IMR-90 (cell line): ENCODE measurements at regions not wholly inside any gene's neighbourhood (a gene's known extent, or its start where the extent isn't known, plus 50 kb on each side); places are given as distances from the start of the nearest gene placed in this dataset.

Source experiments
- ATAC-seq: fragments of 200-7000 bp; cut with Tn5 transposase; 2 replicates; pipeline ENCODE4 v1.9.1; 2020; ENCODE audit warnings: low read depth, mild to moderate bottlenecking, moderate library complexity
- BruUV-seq: library from RNA; stranded (reverse); fragments of 400-500 nt; replicated peaks from 2 replicates; lab custom pipeline; 2021; lab: Mats Ljungman, UMichigan
- CTCF ChIA-PET: fragments of 300-600 bp; formaldehyde crosslinking; extraction: SDS; loops from one replicate; lab custom pipeline; 2021; ENCODE audit warnings: antibody characterized with exemption; lab: Yijun Ruan, JAX
- POLR2A ChIA-PET: fragments of 300-600 bp; sonication (Branson Sonifier 250); formaldehyde crosslinking; loops from one replicate; lab custom pipeline; 2022; ENCODE audit warnings: antibody characterized with exemption; ENCODE audit not compliant: unreplicated experiment; lab: Charles Lee
- DNase-seq: peaks from one replicate; pipeline ENCODE4 v3.0.0; 2013
- H2AFZ ChIP-seq: replicated peaks from 2 replicates; pipeline ENCODE3; 2013; ENCODE audit warnings: low read length, mild to moderate bottlenecking; ENCODE audit not compliant: poor library complexity
- H2AK5ac ChIP-seq: 2 replicates; pipeline ENCODE4 v1.6.1; 2013; ENCODE audit warnings: low read depth, low read length, inconsistent platforms
- H2AK9ac ChIP-seq: replicated peaks from 2 replicates; pipeline ENCODE3; 2013; ENCODE audit warnings: mild to moderate bottlenecking, low read depth, low read length, moderate library complexity; ENCODE audit not compliant: poor library complexity
- H2BK120ac ChIP-seq: 2 replicates; pipeline ENCODE4 v1.6.1; 2013; ENCODE audit warnings: low read depth, low read length, inconsistent platforms
- H2BK15ac ChIP-seq: 3 replicates; pipeline ENCODE4 v1.6.1; 2013; ENCODE audit warnings: low read depth, low read length, inconsistent platforms
- H2BK20ac ChIP-seq: 2 replicates; pipeline ENCODE4 v1.6.1; 2013; ENCODE audit warnings: low read depth, mild to moderate bottlenecking, inconsistent platforms, low read length, moderate library complexity
- H2BK5ac ChIP-seq: 2 replicates; pipeline ENCODE4 v1.6.1; 2013; ENCODE audit warnings: mild to moderate bottlenecking, low read depth, low read length, inconsistent platforms; ENCODE audit not compliant: poor library complexity, severe bottlenecking
- H3K14ac ChIP-seq: replicated peaks from 2 replicates; pipeline ENCODE4 v1.6.1; 2013; ENCODE audit warnings: low read depth, low read length, inconsistent platforms
- H3K18ac ChIP-seq: 2 replicates; pipeline ENCODE4 v1.6.1; 2013; ENCODE audit warnings: low read depth, low read length, control low read depth
- H3K23ac ChIP-seq: 2 replicates; pipeline ENCODE4 v1.6.1; 2013; ENCODE audit warnings: low read depth, low read length, inconsistent platforms
- H3K27ac ChIP-seq: 2 replicates; pipeline ENCODE4 v1.5.1; 2013; ENCODE audit warnings: mild to moderate bottlenecking, control low read depth, low read length; ENCODE audit not compliant: insufficient read depth
- H3K27me3 ChIP-seq: 2 replicates; pipeline ENCODE4 v1.6.1; 2013; ENCODE audit warnings: low read length; ENCODE audit not compliant: control insufficient read depth, insufficient read depth
- H3K36me3 ChIP-seq: 2 replicates; pipeline ENCODE4 v1.6.1; 2013; ENCODE audit warnings: low read length, mixed read lengths; ENCODE audit not compliant: control insufficient read depth, insufficient read depth
- H3K4ac ChIP-seq: 2 replicates; pipeline ENCODE4 v1.6.1; 2013; ENCODE audit warnings: low read depth, low read length, inconsistent platforms
- H3K4me1 ChIP-seq: 2 replicates; pipeline ENCODE4 v1.6.1; 2013; ENCODE audit warnings: low read length, mixed read lengths; ENCODE audit not compliant: control insufficient read depth, insufficient read depth
- H3K4me2 ChIP-seq: 2 replicates; pipeline ENCODE4 v1.6.1; 2013; ENCODE audit warnings: low read depth, mild to moderate bottlenecking, control low read depth, low read length, moderate library complexity
- H3K4me3 ChIP-seq: 2 replicates; pipeline ENCODE4 v1.5.1; 2013; ENCODE audit warnings: low read depth, mild to moderate bottlenecking, control low read depth, low read length, moderate library complexity; ENCODE audit not compliant: insufficient read depth
- H3K56ac ChIP-seq: 2 replicates; pipeline ENCODE4 v1.6.1; 2013; ENCODE audit warnings: low read length, inconsistent platforms; ENCODE audit not compliant: insufficient read depth; ENCODE audit errors: extremely low read depth
- H3K79me1 ChIP-seq, 2 experiments: 2 replicates each; pipeline ENCODE4 v1.6.1; 2013; ENCODE audit warnings: low read length in 2 of 2, inconsistent platforms in 1 of 2, low read depth in 1 of 2
- H3K9ac ChIP-seq: 2 replicates; pipeline ENCODE4 v1.6.1; 2013; ENCODE audit warnings: low read depth, low read length, control low read depth
- H3K9me1 ChIP-seq: 2 replicates; pipeline ENCODE4 v1.6.1; 2013; ENCODE audit warnings: low read length, inconsistent platforms; ENCODE audit not compliant: insufficient read depth
- H3K9me3 ChIP-seq: 2 replicates; pipeline ENCODE4 v1.6.1; 2013; ENCODE audit warnings: low read length; ENCODE audit not compliant: control insufficient read depth, insufficient read depth
- H4K20me1 ChIP-seq: 2 replicates; pipeline ENCODE4 v1.6.1; 2013; ENCODE audit warnings: low read length, inconsistent platforms; ENCODE audit not compliant: insufficient read depth
- H4K5ac ChIP-seq: 2 replicates; pipeline ENCODE4 v1.6.1; 2013; ENCODE audit warnings: mild to moderate bottlenecking, low read depth, low read length, control low read depth
- H4K8ac ChIP-seq, 2 experiments: 2 replicates each; pipeline ENCODE4 v1.6.1; 2013; ENCODE audit warnings: low read depth in 2 of 2, low read length in 2 of 2, control low read depth in 1 of 2, inconsistent platforms in 1 of 2
- H4K91ac ChIP-seq: 2 replicates; pipeline ENCODE4 v1.6.1; 2013; ENCODE audit warnings: low read depth, low read length, inconsistent platforms; ENCODE audit not compliant: insufficient read depth
- CHD1 ChIP-seq: IDR thresholded peaks from 2 replicates; pipeline ENCODE4 v1.6.1; 2012; ENCODE audit warnings: low read depth, low read length, improper control_type of control experiment
- FOS ChIP-seq: fragments of 150-350 bp; IDR thresholded peaks from 2 replicates; pipeline ENCODE4 v1.6.1; 2016; ENCODE audit warnings: low read depth, low read length
- MAZ ChIP-seq: IDR thresholded peaks from 2 replicates; pipeline ENCODE4 v1.6.1; 2012; ENCODE audit warnings: low read depth, mild to moderate bottlenecking, low read length, improper control_type of control experiment, moderate library complexity, borderline replicate concordance
- MXI1 ChIP-seq: IDR thresholded peaks from 2 replicates; pipeline ENCODE4 v1.6.1; 2012; ENCODE audit warnings: low read depth, mild to moderate bottlenecking, low read length, moderate library complexity, borderline replicate concordance
- NFE2L2 ChIP-seq: fragments of 150-350 bp; IDR thresholded peaks from 2 replicates; pipeline ENCODE4 v1.6.1; 2016; ENCODE audit warnings: low read depth, mild to moderate bottlenecking, low read length
- USF2 ChIP-seq: fragments of 150-350 bp; IDR thresholded peaks from 2 replicates; pipeline ENCODE4 v1.6.1; 2017; ENCODE audit warnings: mild to moderate bottlenecking, antibody characterized with exemption, low read length, low read depth
- WGBS, 2 experiments: methylation state at CpG; one replicate each; pipeline versions ENCODE4 v1.1.5 to v1.1.7; 2013; ENCODE audit warnings: missing lambda C conversion rate in 2 of 2; ENCODE audit not compliant: insufficient read length in 1 of 2; ENCODE audit errors: extremely low coverage in 2 of 2; 5-methylcytosine and 5-hydroxymethylcytosine counted together
- dilution Hi-C: fragments of 300-500 bp; cut with HindIII; formaldehyde crosslinking; loops from one replicate; pipeline ENCODE4 v1.14.3; 2018; ENCODE audit warnings: low sequenced_read_pairs; ENCODE audit not compliant: unreplicated experiment
- in situ Hi-C: fragments of 300-500 bp; cut with MboI; formaldehyde crosslinking; loops from 3 replicates; pipeline ENCODE4 v1.14.3; 2019; ENCODE audit warnings: low sequenced_read_pairs, inconsistent platforms, mixed read lengths
- intact Hi-C: fragments of 100-400 bp; cut with micrococcal nuclease; formaldehyde crosslinking; loops from 2 replicates; pipeline ENCODE4 v1.10.0; 2022

GRCh38 chr10:123513870-123514269 is 152.3 kb upstream of the GPR26 start:
- H3K23ac ChIP-seq: no peak overlapping the region

More at GRCh38 chr10:123513870-123514269, 152.3 kb upstream of the GPR26 start:
- ChIA-PET CTCF (no interaction called here), POLR2A (no interaction called here)
- H3K9ac ChIP-seq: no peak overlapping the region
- no peaks in the 10 kb centered on the region for H4K20me1 ChIP-seq
- no TSS peak for BruUV-seq
- intact Hi-C loops: no loop called here
- no peak overlapping the region for H3K14ac ChIP-seq
- no peak overlapping the region for H3K4me3 ChIP-seq
- H2BK20ac ChIP-seq: no peak overlapping the region
- no peak overlapping the region for H2BK5ac ChIP-seq
- H3K4me2 ChIP-seq: no peak overlapping the region
- ATAC-seq (no peak), DNase-seq (no peak)
- WGBS, 2 experiments: 40% methylated on average over 1 of the region's 10 CpGs; no CpG with 5 or more reads in 1 of the 2 experiments
- no peaks in the 10 kb centered on the region for H3K36me3 ChIP-seq
- peaks cover 46% of the 10 kb centered on the region for H3K9me3 ChIP-seq
- no peak overlapping the region for H4K5ac ChIP-seq
- in situ Hi-C loops: no loop called here
- no peak for TF ChIP-seq USF2
- no peak for TF ChIP-seq FOS
- TF ChIP-seq MXI1: no peak
- no peak for TF ChIP-seq CHD1
- no peak for TF ChIP-seq NFE2L2
- no peak for TF ChIP-seq MAZ
- no peaks in the 10 kb centered on the region for H3K4me1 ChIP-seq
- H3K4ac ChIP-seq: no peak overlapping the region
- no peak overlapping the region for H2BK15ac ChIP-seq
- dilution Hi-C loops: no loop called here
- H3K27ac ChIP-seq: no peak overlapping the region
- H4K8ac ChIP-seq: no peak overlapping the region
- H3K56ac ChIP-seq: no peak overlapping the region
- H3K18ac ChIP-seq: no peak overlapping the region
- H2AK5ac ChIP-seq: no peak overlapping the region
- no peak overlapping the region for H2BK120ac ChIP-seq
- no peak overlapping the region for H2AK9ac ChIP-seq
- H3K27me3 ChIP-seq: no peaks in the 10 kb centered on the region
- H4K91ac ChIP-seq: no peak overlapping the region
- no peaks in the 10 kb centered on the region for H3K79me1 ChIP-seq
- no peaks in the 10 kb centered on the region for H3K9me1 ChIP-seq
- H2AFZ ChIP-seq: no peak overlapping the region
